SK-N-SH treated with all-trans-retinoic acid at 6 μM for 48 hours (cell line): ENCODE measurements at regions not wholly inside any gene's neighbourhood (a gene's known extent, or its start where the extent isn't known, plus 50 kb on each side); places are given as distances from the start of the nearest gene placed in this dataset.

Source experiments
- ARNTL ChIP-seq: fragments of 450-650 bp; formaldehyde crosslinking; IDR thresholded peaks from 2 replicates; pipeline ENCODE4 v1.5.0; 2020; ENCODE audit warnings: low read depth, mild to moderate bottlenecking, moderate library complexity, borderline replicate concordance
- CSDC2 ChIP-seq: fragments of 250-450 bp; sonication (Bioruptor Pico); IDR thresholded peaks from 2 replicates; pipeline ENCODE4 v1.5.0; 2020; ENCODE audit warnings: mild to moderate bottlenecking, moderate library complexity
- CSRNP3 ChIP-seq: fragments of 250-450 bp; sonication (Bioruptor Pico); IDR thresholded peaks from 2 replicates; pipeline ENCODE4 v1.5.1; 2021; ENCODE audit warnings: mild to moderate bottlenecking, moderate library complexity
- ESRRG ChIP-seq: fragments of 250-450 bp; sonication (Bioruptor Pico); IDR thresholded peaks from 2 replicates; pipeline ENCODE4 v1.6.1; 2021; ENCODE audit warnings: mild to moderate bottlenecking
- OSR1 ChIP-seq: fragments of 250-450 bp; sonication (Bioruptor Pico); IDR thresholded peaks from 2 replicates; pipeline ENCODE4 v1.8.0; 2022; ENCODE audit warnings: moderate library complexity, mild to moderate bottlenecking, inconsistent platforms
- RARB ChIP-seq: fragments of 250-450 bp; sonication (Bioruptor Pico); IDR thresholded peaks from 2 replicates; pipeline ENCODE4 v1.8.0; 2021; ENCODE audit warnings: mild to moderate bottlenecking, moderate library complexity
- TCF4 ChIP-seq: fragments of 250-450 bp; sonication (Bioruptor Pico); IDR thresholded peaks from 2 replicates; pipeline ENCODE4 v1.8.0; 2021; ENCODE audit warnings: mild to moderate bottlenecking, moderate library complexity, borderline replicate concordance
- ZC3H10 ChIP-seq: fragments of 250-450 bp; sonication (Bioruptor Pico); IDR thresholded peaks from 2 replicates; pipeline ENCODE4 v1.5.1; 2021; ENCODE audit warnings: mild to moderate bottlenecking, moderate library complexity
- ZFP3 ChIP-seq: fragments of 250-450 bp; sonication (Bioruptor Pico); IDR thresholded peaks from 2 replicates; pipeline ENCODE4 v1.5.0; 2020; ENCODE audit warnings: mild to moderate bottlenecking, moderate library complexity
- ZFP30 ChIP-seq: fragments of 450-650 bp; formaldehyde crosslinking; IDR thresholded peaks from 2 replicates; pipeline ENCODE4 v1.5.0; 2022; ENCODE audit warnings: mild to moderate bottlenecking, moderate library complexity
- ZNF8 ChIP-seq: fragments of 450-650 bp; formaldehyde crosslinking; IDR thresholded peaks from 2 replicates; pipeline ENCODE4 v1.5.0; 2020; ENCODE audit warnings: mild to moderate bottlenecking, moderate library complexity
- TF ChIP-seq, protein P1 (sequence below): fragments of 250-450 bp; sonication (Bioruptor Pico); IDR thresholded peaks from 2 replicates; pipeline ENCODE4 v1.8.0; 2020; ENCODE audit warnings: mild to moderate bottlenecking, moderate library complexity, borderline replicate concordance
- TF ChIP-seq, protein P2 (sequence below): fragments of 250-450 bp; sonication (Bioruptor Pico); IDR thresholded peaks from 2 replicates; pipeline ENCODE4 v1.5.1; 2020; ENCODE audit warnings: low read depth, mild to moderate bottlenecking, moderate library complexity
- TF ChIP-seq, protein P3 (sequence below): fragments of 250-450 bp; sonication (Bioruptor Pico); IDR thresholded peaks from 2 replicates; pipeline ENCODE4 v1.8.0; 2021; ENCODE audit warnings: low read depth, mild to moderate bottlenecking, moderate library complexity, borderline replicate concordance

- TF ChIP-seq ZNF8 (CRISPR knock-in tag) (no peak), CSDC2 (CRISPR knock-in tag) (no peak), ZFP3 (no peak), OSR1 (CRISPR knock-in tag) (no peak), ZC3H10 (CRISPR knock-in tag) (no peak), CSRNP3 (CRISPR knock-in tag) (no peak), RARB (CRISPR knock-in tag) (no peak), ZFP30 (CRISPR knock-in tag) (no peak), ESRRG (CRISPR knock-in tag) (no peak), ARNTL (no peak), TCF4 (CRISPR knock-in tag) (no peak)
- TF ChIP-seq, protein P1, sequence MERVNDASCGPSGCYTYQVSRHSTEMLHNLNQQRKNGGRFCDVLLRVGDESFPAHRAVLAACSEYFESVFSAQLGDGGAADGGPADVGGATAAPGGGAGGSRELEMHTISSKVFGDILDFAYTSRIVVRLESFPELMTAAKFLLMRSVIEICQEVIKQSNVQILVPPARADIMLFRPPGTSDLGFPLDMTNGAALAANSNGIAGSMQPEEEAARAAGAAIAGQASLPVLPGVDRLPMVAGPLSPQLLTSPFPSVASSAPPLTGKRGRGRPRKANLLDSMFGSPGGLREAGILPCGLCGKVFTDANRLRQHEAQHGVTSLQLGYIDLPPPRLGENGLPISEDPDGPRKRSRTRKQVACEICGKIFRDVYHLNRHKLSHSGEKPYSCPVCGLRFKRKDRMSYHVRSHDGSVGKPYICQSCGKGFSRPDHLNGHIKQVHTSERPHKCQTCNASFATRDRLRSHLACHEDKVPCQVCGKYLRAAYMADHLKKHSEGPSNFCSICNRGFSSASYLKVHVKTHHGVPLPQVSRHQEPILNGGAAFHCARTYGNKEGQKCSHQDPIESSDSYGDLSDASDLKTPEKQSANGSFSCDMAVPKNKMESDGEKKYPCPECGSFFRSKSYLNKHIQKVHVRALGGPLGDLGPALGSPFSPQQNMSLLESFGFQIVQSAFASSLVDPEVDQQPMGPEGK, result no peak
- TF ChIP-seq, protein P2, sequence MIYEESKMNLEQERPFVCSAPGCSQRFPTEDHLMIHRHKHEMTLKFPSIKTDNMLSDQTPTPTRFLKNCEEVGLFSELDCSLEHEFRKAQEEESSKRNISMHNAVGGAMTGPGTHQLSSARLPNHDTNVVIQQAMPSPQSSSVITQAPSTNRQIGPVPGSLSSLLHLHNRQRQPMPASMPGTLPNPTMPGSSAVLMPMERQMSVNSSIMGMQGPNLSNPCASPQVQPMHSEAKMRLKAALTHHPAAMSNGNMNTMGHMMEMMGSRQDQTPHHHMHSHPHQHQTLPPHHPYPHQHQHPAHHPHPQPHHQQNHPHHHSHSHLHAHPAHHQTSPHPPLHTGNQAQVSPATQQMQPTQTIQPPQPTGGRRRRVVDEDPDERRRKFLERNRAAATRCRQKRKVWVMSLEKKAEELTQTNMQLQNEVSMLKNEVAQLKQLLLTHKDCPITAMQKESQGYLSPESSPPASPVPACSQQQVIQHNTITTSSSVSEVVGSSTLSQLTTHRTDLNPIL (CRISPR knock-in tag), result no peak
- TF ChIP-seq, protein P3, sequence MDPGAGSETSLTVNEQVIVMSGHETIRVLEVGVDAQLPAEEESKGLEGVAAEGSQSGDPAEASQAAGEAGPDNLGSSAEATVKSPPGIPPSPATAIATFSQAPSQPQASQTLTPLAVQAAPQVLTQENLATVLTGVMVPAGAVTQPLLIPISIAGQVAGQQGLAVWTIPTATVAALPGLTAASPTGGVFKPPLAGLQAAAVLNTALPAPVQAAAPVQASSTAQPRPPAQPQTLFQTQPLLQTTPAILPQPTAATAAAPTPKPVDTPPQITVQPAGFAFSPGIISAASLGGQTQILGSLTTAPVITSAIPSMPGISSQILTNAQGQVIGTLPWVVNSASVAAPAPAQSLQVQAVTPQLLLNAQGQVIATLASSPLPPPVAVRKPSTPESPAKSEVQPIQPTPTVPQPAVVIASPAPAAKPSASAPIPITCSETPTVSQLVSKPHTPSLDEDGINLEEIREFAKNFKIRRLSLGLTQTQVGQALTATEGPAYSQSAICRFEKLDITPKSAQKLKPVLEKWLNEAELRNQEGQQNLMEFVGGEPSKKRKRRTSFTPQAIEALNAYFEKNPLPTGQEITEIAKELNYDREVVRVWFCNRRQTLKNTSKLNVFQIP (CRISPR knock-in tag), result no peak
These were observed 133.2 kb downstream of the FAT3 start for GRCh38 chr11:92357841-92358240.
